Ishikawa (cell line): ENCODE measurements at regions not wholly inside any gene's neighbourhood (a gene's known extent, or its start where the extent isn't known, plus 50 kb on each side); places are given as distances from the start of the nearest gene placed in this dataset.

Experiments
- CEBPB ChIP-seq: IDR thresholded peaks from 2 replicates; pipeline ENCODE4 v1.6.1; 2012
- CREB1 ChIP-seq: IDR thresholded peaks from 2 replicates; pipeline ENCODE4 v1.6.1; 2012; ENCODE audit warnings: low read depth
- EGR1 ChIP-seq: IDR thresholded peaks from 2 replicates; pipeline ENCODE4 v1.6.1; 2012
- EP300 ChIP-seq: IDR thresholded peaks from 2 replicates; pipeline ENCODE4 v1.6.1; 2012; ENCODE audit warnings: borderline replicate concordance
- FOXM1 ChIP-seq: IDR thresholded peaks from 2 replicates; pipeline ENCODE4 v1.6.1; 2012; ENCODE audit warnings: low read depth, borderline replicate concordance
- NFIC ChIP-seq: IDR thresholded peaks from 2 replicates; pipeline ENCODE4 v1.6.1; 2012
- RAD21 ChIP-seq: IDR thresholded peaks from 2 replicates; pipeline ENCODE4 v1.6.1; 2012; ENCODE audit warnings: low read depth
- TAF1 ChIP-seq: IDR thresholded peaks from 2 replicates; pipeline ENCODE4 v1.6.1; 2012; ENCODE audit warnings: low read depth, mild to moderate bottlenecking
- TCF12 ChIP-seq: IDR thresholded peaks from 2 replicates; pipeline ENCODE4 v1.6.1; 2012; ENCODE audit warnings: low read depth
- TEAD4 ChIP-seq: IDR thresholded peaks from 2 replicates; pipeline ENCODE4 v1.6.1; 2012
- USF1 ChIP-seq: IDR thresholded peaks from 2 replicates; pipeline ENCODE4 v1.6.1; 2012
- YY1 ChIP-seq: IDR thresholded peaks from 2 replicates; pipeline ENCODE4 v1.6.1; 2012; ENCODE audit warnings: low read depth
- ZBTB7A ChIP-seq: IDR thresholded peaks from 2 replicates; pipeline ENCODE4 v1.6.1; 2012; ENCODE audit warnings: low read depth
- TF ChIP-seq, protein P1 (sequence below): IDR thresholded peaks from 2 replicates; pipeline ENCODE4 v1.6.1; 2012
- TF ChIP-seq, protein P2 (sequence below): IDR thresholded peaks from 2 replicates; pipeline ENCODE4 v1.6.1; 2012; ENCODE audit warnings: low read depth, mild to moderate bottlenecking

DNA sequence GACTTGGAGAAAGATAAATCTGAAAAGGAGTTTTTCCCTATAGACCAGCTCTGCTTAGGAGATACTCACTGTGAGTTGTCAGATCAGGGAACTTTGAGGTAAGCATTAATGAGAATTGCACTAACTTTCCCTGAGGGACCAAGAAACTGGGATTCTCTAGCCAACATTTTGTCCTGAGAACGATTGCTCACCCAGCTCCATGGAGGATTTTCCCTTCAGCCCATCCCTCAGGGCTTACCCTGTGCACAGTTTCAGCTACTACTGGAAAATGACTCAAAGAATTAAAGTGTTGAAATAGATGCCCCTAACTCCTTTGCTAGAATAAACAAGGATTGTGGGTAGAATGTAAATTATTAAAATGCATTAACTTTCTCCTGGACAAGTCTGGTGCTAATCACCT is 237.2 kb upstream of the IL12B start:
- TF ChIP-seq, protein P1, sequence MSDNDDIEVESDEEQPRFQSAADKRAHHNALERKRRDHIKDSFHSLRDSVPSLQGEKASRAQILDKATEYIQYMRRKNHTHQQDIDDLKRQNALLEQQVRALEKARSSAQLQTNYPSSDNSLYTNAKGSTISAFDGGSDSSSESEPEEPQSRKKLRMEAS = no peak
- TF ChIP-seq EGR1 (no peak), EP300 (no peak), ZBTB7A (no peak), NFIC (no peak), CEBPB (no peak), CREB1 (no peak)
- TF ChIP-seq, protein P2, sequence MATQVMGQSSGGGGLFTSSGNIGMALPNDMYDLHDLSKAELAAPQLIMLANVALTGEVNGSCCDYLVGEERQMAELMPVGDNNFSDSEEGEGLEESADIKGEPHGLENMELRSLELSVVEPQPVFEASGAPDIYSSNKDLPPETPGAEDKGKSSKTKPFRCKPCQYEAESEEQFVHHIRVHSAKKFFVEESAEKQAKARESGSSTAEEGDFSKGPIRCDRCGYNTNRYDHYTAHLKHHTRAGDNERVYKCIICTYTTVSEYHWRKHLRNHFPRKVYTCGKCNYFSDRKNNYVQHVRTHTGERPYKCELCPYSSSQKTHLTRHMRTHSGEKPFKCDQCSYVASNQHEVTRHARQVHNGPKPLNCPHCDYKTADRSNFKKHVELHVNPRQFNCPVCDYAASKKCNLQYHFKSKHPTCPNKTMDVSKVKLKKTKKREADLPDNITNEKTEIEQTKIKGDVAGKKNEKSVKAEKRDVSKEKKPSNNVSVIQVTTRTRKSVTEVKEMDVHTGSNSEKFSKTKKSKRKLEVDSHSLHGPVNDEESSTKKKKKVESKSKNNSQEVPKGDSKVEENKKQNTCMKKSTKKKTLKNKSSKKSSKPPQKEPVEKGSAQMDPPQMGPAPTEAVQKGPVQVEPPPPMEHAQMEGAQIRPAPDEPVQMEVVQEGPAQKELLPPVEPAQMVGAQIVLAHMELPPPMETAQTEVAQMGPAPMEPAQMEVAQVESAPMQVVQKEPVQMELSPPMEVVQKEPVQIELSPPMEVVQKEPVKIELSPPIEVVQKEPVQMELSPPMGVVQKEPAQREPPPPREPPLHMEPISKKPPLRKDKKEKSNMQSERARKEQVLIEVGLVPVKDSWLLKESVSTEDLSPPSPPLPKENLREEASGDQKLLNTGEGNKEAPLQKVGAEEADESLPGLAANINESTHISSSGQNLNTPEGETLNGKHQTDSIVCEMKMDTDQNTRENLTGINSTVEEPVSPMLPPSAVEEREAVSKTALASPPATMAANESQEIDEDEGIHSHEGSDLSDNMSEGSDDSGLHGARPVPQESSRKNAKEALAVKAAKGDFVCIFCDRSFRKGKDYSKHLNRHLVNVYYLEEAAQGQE = no peak

DNA sequence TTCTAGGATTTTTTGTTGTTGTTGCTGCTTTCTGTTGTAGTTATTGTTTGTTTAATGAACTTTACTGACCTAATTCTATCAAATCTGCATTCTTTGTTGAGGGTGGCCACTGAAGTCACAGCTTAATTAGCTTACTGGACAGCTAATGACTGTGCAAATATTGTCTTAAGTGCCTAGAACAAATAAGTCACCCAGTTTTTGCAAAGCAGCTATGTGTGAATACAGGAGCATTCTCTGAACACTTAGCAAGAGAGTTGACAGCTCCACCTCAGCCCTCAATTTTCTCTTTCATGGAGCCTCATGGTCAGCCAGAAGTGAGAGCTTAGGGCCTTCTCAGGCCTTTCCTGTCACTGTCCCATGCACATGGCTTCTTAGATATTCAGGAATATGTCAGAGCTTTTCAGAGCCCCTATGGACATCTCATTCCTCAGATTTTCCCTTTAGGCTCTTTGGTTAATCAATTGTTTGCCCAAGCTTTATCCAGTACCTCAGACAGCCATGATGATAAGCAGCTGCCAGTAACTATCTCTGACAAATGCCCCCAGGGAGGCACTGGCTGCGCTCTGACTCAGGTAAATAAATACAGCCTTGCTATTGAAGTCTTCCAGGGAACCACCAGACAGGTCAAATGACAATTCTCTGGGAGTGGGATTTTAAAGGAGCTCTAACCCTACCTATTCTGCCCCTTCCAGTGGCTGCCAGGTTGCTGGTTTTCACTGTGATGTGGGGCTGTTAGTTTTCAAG is 241.4 kb upstream of the IL12B start:
- TF ChIP-seq YY1 = no peak
- TF ChIP-seq EGR1 = no peak
- no peak for TF ChIP-seq EP300
- no peak for TF ChIP-seq NFIC
- TF ChIP-seq TEAD4 = no peak
- TF ChIP-seq RAD21 = no peak
- TF ChIP-seq FOXM1 = no peak
- TF ChIP-seq CREB1 = no peak
- TF ChIP-seq ZBTB7A = no peak
- no peak for TF ChIP-seq CEBPB

GRCh38 chr5:159576902-159577301 is 246.6 kb upstream of the IL12B start:
- TF ChIP-seq ZBTB7A (no peak), EGR1 (no peak), YY1 (no peak), EP300 (no peak), TCF12 (no peak), TAF1 (no peak), CEBPB (no peak), FOXM1 (no peak), USF1 (no peak)

GRCh38 chr5:159581502-159582249 is 251.4 kb upstream of the IL12B start:
- TF ChIP-seq YY1 (no peak), EP300 (peak; percentile 86), RAD21 (peak; percentile 30; the same call in 1 of the 2 replicates), CREB1 (no peak), TEAD4 (peak; percentile 87), TCF12 (peak; percentile 89), EGR1 (no peak), FOXM1 (peak; percentile 72; the same call in 1 of the 2 replicates), CEBPB (no peak), NFIC (peak; percentile 92), TAF1 (no peak), ZBTB7A (no peak), USF1 (no peak)
- TF ChIP-seq, protein P2 = peak; percentile 64
- TF ChIP-seq, protein P1 = peak; percentile 26; the same call in 1 of the 2 replicates

GRCh38 chr5:159582756-159583541 is 252.7 kb upstream of the IL12B start:
- TF ChIP-seq TCF12 (peak; percentile 35; the same call in 1 of the 2 replicates), YY1 (no peak), EP300 (peak; percentile 30; the same call in 1 of the 2 replicates), EGR1 (no peak), NFIC (peak; percentile 51; the same call in 1 of the 2 replicates)
